HG03159 (cell line): ENCODE measurements at regions not wholly inside any gene's neighbourhood (a gene's known extent, or its start where the extent isn't known, plus 50 kb on each side); places are given as distances from the start of the nearest gene placed in this dataset.

Source experiments
- ATAC-seq: cut with Tn5 transposase; IDR thresholded peaks from one replicate; pipeline ENCODE4 v1.9.1; 2021; ENCODE audit warnings: mild to moderate bottlenecking, moderate library complexity; ENCODE audit not compliant: unreplicated experiment

GRCh38 chr18:38415811-38416210 is 850.2 kb upstream of the CELF4 start:
- ATAC-seq = no peak

- no peak for ATAC-seq
Measured at GRCh38 chr18:38413193-38413592, 847.6 kb upstream of the CELF4 start.

- ATAC-seq = no peak
Measured at GRCh38 chr18:38406607-38407006, 841.0 kb upstream of the CELF4 start.

GRCh38 chr18:38402509-38402908 is 836.9 kb upstream of the CELF4 start:
- ATAC-seq = no peak

- no peak for ATAC-seq
Measured at GRCh38 chr18:38397094-38397493, 831.5 kb upstream of the CELF4 start.

- ATAC-seq = no peak
Measured at GRCh38 chr18:38386146-38386545, 820.5 kb upstream of the CELF4 start.

GRCh38 chr18:38369772-38370690 is 804.4 kb upstream of the CELF4 start:
- ATAC-seq = no peak

GRCh38 chr18:38368886-38369285 is 803.3 kb upstream of the CELF4 start:
- no peak for ATAC-seq

- ATAC-seq = no peak
Measured at GRCh38 chr18:38368246-38368645, 802.6 kb upstream of the CELF4 start.

GRCh38 chr18:38367473-38367872 is 801.9 kb upstream of the CELF4 start:
- no peak for ATAC-seq

- no peak for ATAC-seq
Measured at GRCh38 chr18:38362286-38362792, 796.7 kb upstream of the CELF4 start.

GRCh38 chr18:38358805-38359657 is 793.4 kb upstream of the CELF4 start:
- ATAC-seq = no peak

- ATAC-seq = no peak
Measured at GRCh38 chr18:38353149-38353548, 787.6 kb upstream of the CELF4 start.

GRCh38 chr18:38350141-38350540 is 784.5 kb upstream of the CELF4 start:
- no peak for ATAC-seq

- ATAC-seq = no peak
Measured at GRCh38 chr18:38330573-38330972, 765.0 kb upstream of the CELF4 start.

GRCh38 chr18:38329145-38329544 is 763.5 kb upstream of the CELF4 start:
- ATAC-seq = no peak

- no peak for ATAC-seq
Measured at GRCh38 chr18:38322206-38322605, 756.6 kb upstream of the CELF4 start.

- ATAC-seq = no peak
Measured at GRCh38 chr18:38321262-38321661, 755.7 kb upstream of the CELF4 start.

GRCh38 chr18:38318416-38318815 is 752.8 kb upstream of the CELF4 start:
- ATAC-seq = no peak

GRCh38 chr18:38313831-38314230 is 748.2 kb upstream of the CELF4 start:
- no peak for ATAC-seq

GRCh38 chr18:38312532-38312931 is 746.9 kb upstream of the CELF4 start:
- ATAC-seq = no peak

GRCh38 chr18:38310936-38311335 is 745.3 kb upstream of the CELF4 start:
- no peak for ATAC-seq
